Uterus (tissue), 3 donors: ENCODE measurements at regions not wholly inside any gene's neighbourhood (a gene's known extent, or its start where the extent isn't known, plus 50 kb on each side); places are given as distances from the start of the nearest gene placed in this dataset.

ENCODE experiments used
- DNase-seq, 2 donors: peaks; one replicate each; pipeline ENCODE4 v3.0.0-alpha.2; 2019 to 2020
- H3K27ac ChIP-seq, 2 donors: fragments of 200-600 bp; sonication (generic); 1 replicate in 1 of 2; 2 replicates in 1 of 2; pipeline ENCODE4 v1.5.1; 2016 to 2018
- H3K27me3 ChIP-seq, 2 donors: fragments of 200-600 bp; sonication (generic); one replicate each; pipeline ENCODE4 v1.5.1; 2018 to 2019; ENCODE audit warnings: control low read depth in 1 of 2
- H3K36me3 ChIP-seq, 2 donors: fragments of 200-600 bp; sonication (generic); one replicate each; pipeline ENCODE4 v1.5.1; 2019; ENCODE audit warnings: control low read depth in 1 of 2
- H3K4me1 ChIP-seq, 2 donors: fragments of 200-600 bp; sonication (generic); one replicate each; pipeline ENCODE4 v1.5.1; 2018 to 2019; ENCODE audit warnings: control low read depth in 1 of 2
- H3K4me3 ChIP-seq, 2 donors: fragments of 200-600 bp; sonication (generic); 1 replicate in 1 of 2; 2 replicates in 1 of 2; pipeline ENCODE4 v1.5.1; 2018 to 2019; ENCODE audit warnings: mild to moderate bottlenecking in 1 of 2
- H3K9me3 ChIP-seq, 2 donors: fragments of 200-600 bp; sonication (generic); one replicate each; pipeline ENCODE4 v1.5.1; 2019; ENCODE audit warnings: control low read depth in 1 of 2
- POLR2A ChIP-seq, 2 donors: fragments of 450-650 bp; IDR thresholded peaks; one replicate each; pipeline ENCODE4 v1.6.1; 2016; ENCODE audit warnings: antibody characterized with exemption in 2 of 2, mild to moderate bottlenecking in 1 of 2, moderate library complexity in 1 of 2
- intact Hi-C: fragments of 100-400 bp; cut with DNase I; formaldehyde crosslinking; loops from one replicate; pipeline ENCODE4 v1.15.1; 2023; ENCODE audit warnings: low total_unique reads
- TF ChIP-seq, protein P1 (sequence below), 4 experiments: fragments of 200-600 bp in 2 of 4; fragments of 450-650 bp in 2 of 4; sonication (generic) in 2 of 4; IDR thresholded peaks; one replicate each; pipeline ENCODE4 v1.5.1; 2016 to 2019; ENCODE audit warnings: antibody characterized with exemption in 4 of 4, mild to moderate bottlenecking in 2 of 4, moderate library complexity in 1 of 4
- donor health status: DM: yes; HTN: yes; CAD: no.

DNA sequence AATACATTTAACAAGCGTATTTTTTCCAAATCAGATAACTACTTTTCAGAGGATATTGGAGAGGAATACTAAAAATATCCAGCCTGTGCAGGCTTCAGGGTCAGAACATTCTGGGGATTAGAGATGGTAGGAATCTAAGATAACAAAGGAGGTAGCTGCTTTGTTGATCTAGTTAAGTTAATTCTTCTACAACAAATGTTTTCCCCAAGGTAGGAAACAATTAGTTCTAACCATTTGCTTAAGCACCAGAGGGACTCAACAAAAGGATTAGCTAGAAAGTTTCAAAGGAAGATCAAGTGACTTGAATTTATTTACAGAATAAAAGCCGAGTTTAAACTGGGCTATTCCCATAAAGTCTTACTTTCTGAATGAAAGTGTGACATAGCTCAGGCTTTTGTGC is 524.2 kb downstream of the TMTC2 start:
- H3K27ac ChIP-seq: no peak overlapping the region
- intact Hi-C loops: no loop called here
- H3K4me1 ChIP-seq: no peaks in the 10 kb centered on the region
- no peak overlapping the region for H3K4me3 ChIP-seq
- no peak for DNase-seq
- no peaks in the 10 kb centered on the region for H3K36me3 ChIP-seq
- H3K9me3 ChIP-seq: no peaks in the 10 kb centered on the region
- H3K27me3 ChIP-seq: no peaks in the 10 kb centered on the region
- TF ChIP-seq, protein P1, sequence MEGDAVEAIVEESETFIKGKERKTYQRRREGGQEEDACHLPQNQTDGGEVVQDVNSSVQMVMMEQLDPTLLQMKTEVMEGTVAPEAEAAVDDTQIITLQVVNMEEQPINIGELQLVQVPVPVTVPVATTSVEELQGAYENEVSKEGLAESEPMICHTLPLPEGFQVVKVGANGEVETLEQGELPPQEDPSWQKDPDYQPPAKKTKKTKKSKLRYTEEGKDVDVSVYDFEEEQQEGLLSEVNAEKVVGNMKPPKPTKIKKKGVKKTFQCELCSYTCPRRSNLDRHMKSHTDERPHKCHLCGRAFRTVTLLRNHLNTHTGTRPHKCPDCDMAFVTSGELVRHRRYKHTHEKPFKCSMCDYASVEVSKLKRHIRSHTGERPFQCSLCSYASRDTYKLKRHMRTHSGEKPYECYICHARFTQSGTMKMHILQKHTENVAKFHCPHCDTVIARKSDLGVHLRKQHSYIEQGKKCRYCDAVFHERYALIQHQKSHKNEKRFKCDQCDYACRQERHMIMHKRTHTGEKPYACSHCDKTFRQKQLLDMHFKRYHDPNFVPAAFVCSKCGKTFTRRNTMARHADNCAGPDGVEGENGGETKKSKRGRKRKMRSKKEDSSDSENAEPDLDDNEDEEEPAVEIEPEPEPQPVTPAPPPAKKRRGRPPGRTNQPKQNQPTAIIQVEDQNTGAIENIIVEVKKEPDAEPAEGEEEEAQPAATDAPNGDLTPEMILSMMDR (IDR thresholded peaks at IDR 0.05): no peak
- no peak for TF ChIP-seq POLR2A (IDR thresholded peaks at IDR 0.05)

DNA sequence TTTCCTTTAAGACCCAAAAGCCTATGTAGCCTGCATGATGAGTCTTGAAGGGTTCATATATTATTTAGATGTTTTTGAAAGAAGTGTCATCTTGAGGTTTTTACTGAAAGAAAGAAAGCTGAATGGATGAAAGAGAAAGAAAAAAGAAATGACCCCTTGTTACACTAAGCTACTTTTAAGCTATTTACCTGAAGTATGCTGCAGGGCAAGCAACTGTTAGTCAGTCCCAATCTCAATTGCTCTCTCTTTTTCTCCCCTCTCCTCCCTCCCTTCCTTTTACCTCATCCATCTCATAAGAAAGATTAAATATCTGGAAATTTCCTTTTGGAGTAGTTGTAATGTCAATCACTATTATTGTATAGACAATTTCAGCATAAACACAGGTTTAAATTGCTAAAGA is 512.4 kb downstream of the TMTC2 start:
- Histone ChIP-seq H3K27ac (no peak overlapping the region), H3K36me3 (no peaks in the 10 kb centered on the region), H3K4me1 (no peaks in the 10 kb centered on the region), H3K27me3 (no peaks in the 10 kb centered on the region), H3K4me3 (no peak overlapping the region), H3K9me3 (no peaks in the 10 kb centered on the region)
- no peak for DNase-seq
- TF ChIP-seq POLR2A (IDR thresholded peaks at IDR 0.05): no peak
- TF ChIP-seq, protein P1 (IDR thresholded peaks at IDR 0.05): no peak
- intact Hi-C loops: no loop called here

DNA sequence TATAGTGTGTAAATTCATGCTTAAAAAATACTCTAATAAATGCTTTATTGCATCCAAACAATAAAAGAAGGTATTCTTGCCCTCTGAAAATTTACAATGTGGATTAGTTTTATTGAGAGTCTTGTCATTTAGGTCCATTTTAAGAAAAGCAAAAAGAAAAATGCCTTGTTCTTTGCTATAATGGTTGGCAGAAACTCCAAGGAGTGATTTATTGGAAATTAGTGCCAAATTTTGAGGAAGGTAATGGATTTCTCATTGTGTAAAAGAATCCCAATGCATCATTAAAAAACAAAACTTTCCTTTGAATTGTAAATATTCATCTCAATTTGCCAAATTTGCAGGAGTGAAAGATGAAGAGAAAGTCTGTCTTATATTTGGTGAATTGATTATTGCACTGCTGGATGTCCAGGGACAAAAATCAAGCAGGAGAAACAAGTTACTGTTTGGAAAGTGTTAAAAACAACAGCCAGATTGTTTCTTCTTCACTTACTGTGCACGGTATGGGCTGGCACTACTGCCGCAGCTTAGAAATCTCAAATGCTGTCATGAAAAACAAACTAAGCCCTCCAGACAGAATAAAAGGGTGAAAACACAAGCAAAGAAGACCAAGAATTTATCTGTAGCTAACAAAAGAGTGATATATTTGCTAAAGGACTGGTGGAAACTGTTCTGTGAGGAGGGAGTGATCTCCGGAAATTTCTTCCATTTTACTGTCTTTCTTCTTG is 511.7 kb downstream of the TMTC2 start:
- Histone ChIP-seq H3K9me3 (no peaks in the 10 kb centered on the region), H3K27ac (no peak overlapping the region), H3K27me3 (no peaks in the 10 kb centered on the region), H3K4me3 (no peak overlapping the region), H3K36me3 (no peaks in the 10 kb centered on the region), H3K4me1 (no peaks in the 10 kb centered on the region)
- DNase-seq: no peak
- TF ChIP-seq, protein P1 (IDR thresholded peaks at IDR 0.05): no peak
- TF ChIP-seq POLR2A (IDR thresholded peaks at IDR 0.05): no peak
- intact Hi-C loops: no loop called here

DNA sequence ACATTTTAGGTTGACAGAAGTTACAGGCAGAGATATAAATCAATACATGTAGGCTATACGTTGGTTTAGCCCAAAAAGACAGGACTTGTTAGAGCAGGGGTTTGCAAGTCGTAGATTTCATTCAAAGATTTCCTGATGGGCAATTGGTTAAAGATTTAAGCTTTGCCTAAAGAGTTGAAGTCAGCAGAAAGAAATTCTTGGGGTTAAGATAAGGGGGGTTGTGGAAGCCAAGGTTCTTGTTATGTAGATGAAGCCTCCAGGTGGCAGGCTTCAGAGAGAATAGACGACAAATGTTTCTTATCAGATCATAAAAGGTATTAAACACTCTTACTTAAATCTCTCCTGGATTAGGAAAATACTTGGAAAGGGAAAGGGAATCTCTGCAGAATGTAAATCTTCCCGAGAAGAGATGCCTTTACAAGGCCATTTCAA is 510.8 kb downstream of the TMTC2 start:
- TF ChIP-seq, protein P1 (IDR thresholded peaks at IDR 0.05): no peak
- no peak for TF ChIP-seq POLR2A (IDR thresholded peaks at IDR 0.05)
- Histone ChIP-seq H3K36me3 (no peaks in the 10 kb centered on the region), H3K9me3 (no peaks in the 10 kb centered on the region), H3K27me3 (no peaks in the 10 kb centered on the region), H3K4me3 (no peak overlapping the region), H3K27ac (no peak overlapping the region), H3K4me1 (no peaks in the 10 kb centered on the region)
- no peak for DNase-seq
- intact Hi-C loops: no loop called here

DNA sequence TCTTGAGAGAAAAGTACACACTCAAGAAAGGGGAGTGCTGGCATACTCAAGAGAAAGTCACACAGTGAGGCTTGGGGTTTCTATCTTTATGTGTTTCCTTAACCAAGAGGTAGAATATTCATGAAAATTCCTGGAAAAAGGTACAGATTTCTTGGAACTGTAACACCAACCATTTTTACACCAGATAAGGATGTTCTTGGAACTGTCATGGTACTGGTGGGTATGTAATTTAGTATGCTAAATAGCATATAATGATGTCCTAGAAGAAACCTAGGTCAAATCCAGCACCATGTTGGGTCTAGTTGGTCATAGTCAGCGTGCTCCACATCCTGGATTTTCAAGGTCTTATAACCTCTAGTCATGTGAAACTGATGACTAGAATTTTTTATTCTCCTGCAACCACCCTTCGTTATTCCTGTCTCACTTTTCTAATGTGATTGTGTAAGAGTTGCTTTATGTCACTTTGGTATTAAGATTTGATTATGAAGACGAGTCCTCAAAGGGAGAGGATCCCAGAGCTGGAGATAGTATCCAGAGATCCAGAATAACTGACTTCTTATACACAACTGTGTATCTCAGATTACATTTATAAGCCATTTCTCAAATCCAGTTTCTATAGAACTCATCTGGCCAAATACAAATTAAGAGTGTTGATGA is 510.1 kb downstream of the TMTC2 start:
- Histone ChIP-seq H3K9me3 (no peaks in the 10 kb centered on the region), H3K4me3 (no peak overlapping the region), H3K36me3 (no peaks in the 10 kb centered on the region), H3K27me3 (no peaks in the 10 kb centered on the region), H3K27ac (no peak overlapping the region), H3K4me1 (no peaks in the 10 kb centered on the region)
- TF ChIP-seq POLR2A (IDR thresholded peaks at IDR 0.05): no peak
- TF ChIP-seq, protein P1 (IDR thresholded peaks at IDR 0.05): no peak
- intact Hi-C loops: no loop called here
- no peak for DNase-seq
